ENCODE measurements at regions not wholly inside any gene's neighbourhood (a gene's known extent, or its start where the extent isn't known, plus 50 kb on each side); places are given as distances from the start of the nearest gene placed in this dataset.

DNA sequence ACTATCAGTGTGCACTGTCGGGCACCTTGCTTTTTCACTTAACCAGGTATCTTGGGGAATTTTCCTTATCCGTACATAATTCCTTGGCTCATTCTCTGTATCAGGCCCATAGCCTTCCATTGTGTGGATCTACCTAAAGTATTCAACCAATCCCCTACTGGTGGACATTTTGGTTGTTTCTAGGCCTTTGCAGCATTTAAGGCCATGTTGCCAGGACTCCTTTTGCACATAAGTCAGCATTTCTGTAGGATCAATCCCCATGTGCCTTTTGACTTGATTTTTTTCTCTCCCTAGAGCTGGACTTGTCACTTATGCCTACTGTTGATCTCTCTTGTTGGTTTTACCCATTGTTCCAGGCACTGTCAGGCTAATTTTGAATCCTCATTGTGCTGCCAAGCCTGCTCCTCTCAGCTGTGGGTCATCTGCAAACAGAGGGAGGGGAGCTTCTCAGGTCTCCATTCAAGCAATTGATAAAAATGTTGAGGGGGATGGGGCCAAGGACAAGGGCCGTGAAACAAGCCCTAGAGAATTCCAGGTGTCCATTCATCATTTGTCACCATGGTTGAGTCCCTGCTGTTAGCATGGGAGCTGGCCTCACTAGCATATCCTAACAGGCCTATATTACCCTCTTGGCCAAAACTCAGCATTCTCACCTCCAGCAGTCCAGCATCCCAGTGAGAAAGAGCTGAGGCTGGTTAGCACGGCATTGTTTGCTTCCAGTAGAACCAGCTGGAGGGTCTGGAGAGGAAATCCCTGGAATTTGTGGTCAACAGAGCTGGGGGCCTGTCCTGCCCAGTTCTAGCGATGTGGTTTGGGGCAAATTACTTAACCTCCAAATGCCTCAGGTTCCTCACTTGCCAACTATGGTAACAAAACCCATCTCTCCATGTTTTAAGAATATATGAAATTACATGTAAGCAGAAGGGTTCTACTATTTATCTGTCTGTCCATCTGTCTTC lies 178.4 kb downstream of the MRPL14 start:
- DNase-seq (ENCODE audit: low read depth), result no peak

DNA sequence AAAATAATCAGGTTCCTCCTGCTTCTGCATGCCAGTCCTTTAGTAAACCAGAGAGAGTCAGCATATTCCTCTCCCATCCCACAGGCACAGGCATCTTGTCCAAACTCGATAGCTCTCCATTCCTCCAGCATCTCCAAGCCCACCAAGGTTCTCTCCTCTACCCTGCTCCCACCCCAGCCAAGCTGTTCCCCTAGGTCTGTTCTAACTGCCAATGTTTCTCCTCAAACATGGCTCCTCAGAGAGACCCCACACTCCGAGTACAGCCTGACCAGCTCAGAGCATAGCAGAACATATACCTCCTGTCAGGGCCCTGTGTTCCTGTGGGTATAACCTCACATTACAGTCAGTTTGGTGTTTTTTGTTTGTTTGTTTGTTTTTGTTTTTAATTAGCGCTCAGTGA lies 177.8 kb downstream of the VEGFA start:
- no peak for DNase-seq (ENCODE audit: low read depth)

DNA sequence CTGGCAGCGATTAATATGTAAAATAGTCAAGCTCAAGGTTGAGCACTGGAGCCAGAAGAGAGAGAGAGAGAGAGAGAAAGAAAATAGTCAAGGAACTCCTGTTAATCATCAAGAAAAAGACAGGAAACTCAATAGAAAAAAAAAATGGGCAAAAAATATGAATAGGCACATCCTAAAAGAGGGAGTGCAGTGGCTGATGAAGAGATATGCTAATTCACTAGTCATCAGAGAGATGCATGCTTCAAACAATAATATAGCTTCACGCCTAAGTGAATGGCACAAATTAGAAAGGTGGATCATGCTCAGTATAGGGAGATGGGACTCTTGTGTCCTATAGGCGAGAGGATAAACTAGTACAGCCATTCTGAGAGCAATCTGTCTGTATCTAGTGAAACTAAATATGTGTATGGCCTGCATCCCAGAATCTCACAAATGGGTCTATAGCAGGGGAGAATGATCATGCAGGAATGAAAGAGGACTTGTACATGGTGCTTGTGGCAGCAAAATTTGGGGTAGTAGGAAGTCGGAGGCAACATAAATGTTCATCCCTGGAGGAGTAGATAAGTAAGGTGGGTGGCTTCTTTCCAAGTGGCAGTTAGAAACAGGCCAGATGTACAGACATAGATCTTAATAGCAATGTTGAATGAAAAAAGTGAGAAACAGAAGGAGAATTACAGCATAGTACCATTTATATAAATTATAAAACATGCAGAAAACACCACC lies 176.8 kb downstream of the VEGFA start:
- no peak for DNase-seq (ENCODE audit: low read depth)

DNA sequence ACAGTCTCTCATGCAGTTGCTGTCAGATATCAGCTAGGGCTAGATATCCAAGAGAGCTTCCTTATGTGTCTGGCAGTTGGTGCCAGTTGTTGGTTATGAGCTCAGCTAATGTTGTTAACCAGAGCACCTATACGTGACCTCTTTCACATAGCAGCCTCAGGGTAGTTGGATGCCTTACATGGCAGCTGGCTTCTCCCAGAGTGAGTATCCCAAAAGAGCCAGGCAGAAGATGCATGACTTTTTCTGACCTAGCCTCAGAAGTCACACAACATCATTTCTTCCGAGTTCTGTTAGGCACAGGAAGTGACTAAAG lies 175.7 kb downstream of the VEGFA start:
- DNase-seq (ENCODE audit: low read depth), result no peak

DNA sequence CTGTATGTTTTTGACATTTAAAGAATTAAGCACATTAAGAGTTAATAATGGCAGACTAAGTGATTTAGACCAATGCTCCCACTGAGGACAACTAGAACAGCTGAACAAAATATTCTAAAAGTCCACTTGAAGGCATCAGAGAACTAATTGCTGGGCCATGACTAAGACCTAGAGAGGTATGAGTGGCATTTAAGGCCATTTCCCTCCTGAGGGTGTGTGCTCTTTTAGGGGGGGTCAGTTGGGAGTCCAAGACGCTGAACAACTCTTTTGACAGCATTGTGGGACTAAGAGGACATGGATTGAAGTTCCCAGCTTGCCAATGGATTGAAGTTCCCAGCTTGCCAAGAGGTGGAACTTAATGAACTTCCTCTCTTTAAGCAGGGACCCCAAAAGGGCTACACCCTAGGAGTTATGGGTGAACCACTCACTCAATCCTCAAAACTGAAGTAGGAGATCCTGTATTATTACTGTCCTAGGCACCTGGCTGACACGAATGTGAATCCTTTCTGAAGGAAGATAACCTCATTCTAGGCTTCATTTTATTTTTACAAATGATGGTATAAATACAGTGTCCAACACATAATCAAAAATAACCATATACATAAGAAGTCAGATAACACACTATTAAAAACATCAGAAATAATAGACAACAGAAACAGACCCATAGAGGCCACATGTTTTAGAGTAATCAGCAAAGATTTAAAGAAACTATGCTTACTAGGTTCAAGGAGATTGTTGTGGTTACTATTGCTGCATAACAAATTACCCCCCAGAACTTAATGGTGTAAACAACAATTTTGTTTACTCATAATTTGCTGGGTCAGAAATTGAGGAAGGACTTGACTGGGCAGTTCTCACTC lies 175.1 kb downstream of the VEGFA start:
- DNase-seq (ENCODE audit: low read depth), result no peak

DNA sequence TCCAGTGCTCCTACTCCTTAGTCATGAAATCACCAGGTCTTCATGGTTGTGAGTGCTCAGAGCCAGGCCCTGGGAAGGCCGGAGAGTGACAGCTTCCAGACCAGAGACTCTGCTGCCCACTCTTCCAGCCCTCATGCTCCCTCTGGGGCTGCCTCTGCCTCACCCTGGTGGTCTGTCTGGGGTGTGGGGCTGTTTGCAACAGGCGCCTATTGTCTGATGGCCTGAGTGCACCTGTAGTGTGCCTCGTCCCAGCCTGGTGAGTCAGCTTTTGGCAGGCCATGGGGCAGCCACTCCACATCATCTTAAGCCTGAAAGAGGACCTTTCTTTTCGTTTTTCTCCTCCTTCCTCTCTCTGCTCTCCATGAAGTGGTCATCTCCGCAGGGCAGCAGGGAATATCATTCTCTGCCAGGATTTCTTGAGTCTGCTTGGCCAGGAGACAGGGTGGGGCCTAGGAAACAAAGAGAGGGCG lies 173.8 kb downstream of the VEGFA start:
- no peak for DNase-seq (ENCODE audit: low read depth)

DNA sequence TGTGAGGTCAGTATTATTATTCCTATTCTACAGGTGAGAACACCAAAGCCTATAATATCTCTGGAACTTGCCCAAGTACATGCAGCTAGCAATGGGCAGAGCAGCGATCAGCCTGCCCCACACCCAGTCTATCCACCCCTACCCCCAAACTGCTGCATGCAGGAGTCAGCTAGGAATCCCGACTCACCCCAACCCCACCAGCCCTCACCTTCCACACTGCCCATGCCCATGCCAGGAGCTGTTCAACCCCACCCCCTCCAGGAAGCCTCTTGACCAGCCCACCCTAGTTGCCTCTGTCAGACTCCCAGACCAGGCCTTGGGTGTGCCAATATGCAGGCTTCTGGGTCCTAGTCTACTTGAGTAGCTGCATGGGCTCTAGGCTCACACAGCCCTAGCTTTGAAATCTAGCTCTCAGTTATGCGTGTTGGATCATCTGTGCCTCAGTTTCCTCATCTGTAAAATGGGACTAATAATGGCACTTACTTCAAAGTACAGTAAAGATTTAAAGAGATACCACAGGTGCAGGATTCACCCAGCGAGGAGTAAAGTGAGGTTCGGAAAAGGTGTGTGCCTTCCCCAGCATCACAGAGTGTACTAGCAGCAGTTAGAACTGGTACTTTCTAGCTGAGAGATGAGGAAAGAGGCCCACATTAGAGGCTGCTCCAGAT lies 173.2 kb downstream of the VEGFA start:
- DNase-seq (ENCODE audit: low read depth), result no peak

DNA sequence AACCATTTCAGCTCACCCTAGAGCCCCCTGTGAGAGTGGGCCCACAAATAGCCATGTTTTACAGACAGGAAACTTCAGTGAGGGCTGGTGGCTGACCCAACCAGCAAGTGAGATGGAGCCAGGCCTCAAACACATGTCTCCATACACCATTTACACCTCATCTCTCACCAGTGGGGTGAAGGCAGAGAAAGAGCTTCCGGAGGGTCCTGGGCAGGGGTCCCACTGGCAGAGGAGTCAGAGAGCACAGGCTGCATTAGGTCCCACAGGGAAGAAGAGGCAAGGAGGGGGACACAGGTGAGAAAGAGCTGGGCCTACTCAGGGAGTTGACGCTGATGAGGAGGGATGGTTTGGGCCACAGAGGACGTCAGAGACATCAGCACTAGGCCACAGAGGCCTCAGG lies 172.6 kb downstream of the VEGFA start:
- DNase-seq (ENCODE audit: low read depth), result no peak

DNA sequence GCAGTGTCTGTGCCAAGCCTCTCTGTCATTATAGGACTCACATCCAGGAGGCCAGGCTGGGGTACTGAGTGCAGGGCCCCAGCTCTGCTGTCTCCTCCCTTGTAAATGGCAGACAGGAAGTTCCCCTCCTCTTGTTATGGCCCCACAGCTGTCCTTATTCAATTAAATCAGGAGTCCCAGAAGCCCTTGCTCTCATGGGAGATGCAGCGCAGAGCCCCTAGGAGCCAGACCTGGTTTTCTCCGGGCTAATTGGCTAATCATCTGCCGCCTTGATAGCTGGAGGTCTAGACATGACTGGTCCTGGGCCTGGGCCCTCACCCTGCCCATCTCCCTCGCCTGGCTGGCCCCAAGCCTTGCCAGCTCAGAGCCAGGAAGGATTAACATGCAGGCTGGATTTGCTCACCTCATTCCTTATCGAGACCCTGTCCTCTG lies 172.0 kb downstream of the VEGFA start:
- DNase-seq (ENCODE audit: low read depth), result no peak

DNA sequence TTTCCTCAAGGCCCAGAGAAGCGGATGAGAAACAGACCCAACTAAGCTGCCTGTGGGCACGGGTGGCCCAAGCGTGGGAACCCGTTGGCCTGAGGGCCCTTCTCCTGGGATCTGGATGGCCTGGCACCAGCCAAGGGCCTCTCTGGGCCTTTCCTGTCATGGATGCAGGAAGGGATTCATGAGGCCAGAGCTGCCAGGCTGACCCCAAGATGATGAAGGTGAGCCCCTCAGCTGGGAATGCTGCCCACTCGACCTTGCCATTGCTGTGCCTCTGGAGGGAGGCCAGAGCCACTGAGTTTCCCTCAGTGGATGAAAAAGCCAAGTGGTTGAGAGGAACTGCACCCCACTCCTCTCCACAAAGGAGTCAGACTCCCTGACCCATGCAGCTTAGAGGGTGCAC lies 171.2 kb downstream of the VEGFA start:
- no peak for DNase-seq (ENCODE audit: low read depth)

DNA sequence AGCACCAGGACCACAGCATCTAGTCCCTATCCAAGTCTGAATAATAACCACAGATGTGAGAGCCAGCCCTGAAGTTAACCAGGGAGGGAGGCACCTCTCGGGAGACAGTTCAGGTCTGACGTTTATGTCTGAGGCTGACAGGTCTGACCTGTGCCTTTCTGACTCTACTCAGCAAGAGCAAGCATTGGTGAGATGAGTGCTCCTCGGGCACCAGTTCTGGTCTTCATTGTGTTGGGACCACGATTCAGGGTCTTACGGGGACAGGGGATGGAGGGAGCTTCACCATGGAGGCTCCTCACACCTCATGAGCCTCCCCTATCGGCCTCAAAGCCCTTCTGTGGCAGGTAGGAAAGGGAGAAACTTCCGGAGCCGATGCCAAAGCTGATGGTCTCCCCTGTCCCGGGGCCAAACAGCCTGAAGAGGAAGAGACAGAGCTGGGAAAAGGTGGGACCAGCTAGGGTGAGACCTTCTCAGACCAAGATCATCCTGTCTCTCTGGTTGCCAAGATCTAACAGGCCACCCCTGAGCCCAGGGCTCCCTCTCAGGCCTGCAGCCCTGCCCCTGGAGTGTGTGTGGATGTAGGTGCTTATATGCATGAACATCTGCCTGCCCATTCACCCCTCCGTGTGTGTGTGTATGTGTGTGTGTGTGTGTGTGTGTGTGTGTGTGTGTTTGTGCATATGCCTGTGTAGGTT lies 170.5 kb downstream of the VEGFA start:
- no peak for DNase-seq (ENCODE audit: low read depth)

DNA sequence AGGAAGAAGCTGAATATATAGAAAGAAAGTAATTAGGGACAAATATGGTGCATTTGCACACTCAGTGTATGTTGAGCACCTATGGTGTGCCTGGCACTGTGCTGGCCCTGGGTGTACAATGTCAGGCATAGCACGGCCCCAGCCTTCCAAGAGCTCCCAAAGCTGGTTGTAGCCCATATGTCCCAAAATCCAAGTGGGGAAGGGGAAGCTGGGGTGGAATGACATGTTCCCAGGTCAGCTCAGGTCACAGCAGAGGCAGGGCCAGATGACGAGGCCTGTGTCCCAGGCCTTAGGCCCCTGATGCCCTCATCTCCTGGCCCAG lies 170.0 kb downstream of the VEGFA start:
- no peak for DNase-seq (ENCODE audit: low read depth)

DNA sequence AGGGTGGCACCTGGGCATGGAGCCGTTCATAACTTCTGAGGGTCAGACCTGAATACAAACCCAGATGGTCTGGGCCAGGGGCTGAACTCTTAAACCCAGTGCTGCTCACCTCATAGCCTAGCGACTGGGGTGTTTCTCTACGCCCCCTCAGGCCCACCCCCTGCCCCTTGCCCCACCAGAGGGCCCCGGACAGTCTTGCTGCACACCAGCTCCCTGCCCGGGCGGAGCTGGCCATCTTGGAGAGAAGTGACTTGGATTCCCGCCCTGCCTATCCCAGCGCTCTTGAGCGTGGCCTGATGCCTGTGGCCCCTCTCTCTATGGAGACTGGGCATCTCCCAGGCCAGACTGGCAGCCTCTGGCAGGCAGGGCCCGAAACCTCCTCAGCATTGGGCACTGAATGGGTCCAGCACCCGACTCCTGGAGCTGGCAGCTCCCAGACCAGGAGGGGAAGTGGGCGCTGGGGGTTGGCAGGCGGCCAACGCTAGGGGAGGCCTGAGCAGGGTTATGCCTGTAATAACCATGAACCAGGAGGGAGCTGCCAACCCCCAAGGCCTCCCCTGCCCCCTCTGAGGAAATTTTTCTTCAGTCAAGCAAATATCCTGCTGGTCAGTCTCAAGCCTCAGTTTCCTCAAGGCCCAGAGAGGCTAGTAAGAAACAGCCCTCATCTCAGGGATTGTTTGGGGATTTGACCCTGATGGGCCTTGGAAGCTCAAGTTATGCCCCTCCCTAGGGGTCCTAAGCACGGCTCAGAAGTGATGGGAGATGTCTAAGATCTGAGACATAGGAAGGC lies 169.5 kb downstream of the VEGFA start:
- no peak for DNase-seq (ENCODE audit: low read depth)

DNA sequence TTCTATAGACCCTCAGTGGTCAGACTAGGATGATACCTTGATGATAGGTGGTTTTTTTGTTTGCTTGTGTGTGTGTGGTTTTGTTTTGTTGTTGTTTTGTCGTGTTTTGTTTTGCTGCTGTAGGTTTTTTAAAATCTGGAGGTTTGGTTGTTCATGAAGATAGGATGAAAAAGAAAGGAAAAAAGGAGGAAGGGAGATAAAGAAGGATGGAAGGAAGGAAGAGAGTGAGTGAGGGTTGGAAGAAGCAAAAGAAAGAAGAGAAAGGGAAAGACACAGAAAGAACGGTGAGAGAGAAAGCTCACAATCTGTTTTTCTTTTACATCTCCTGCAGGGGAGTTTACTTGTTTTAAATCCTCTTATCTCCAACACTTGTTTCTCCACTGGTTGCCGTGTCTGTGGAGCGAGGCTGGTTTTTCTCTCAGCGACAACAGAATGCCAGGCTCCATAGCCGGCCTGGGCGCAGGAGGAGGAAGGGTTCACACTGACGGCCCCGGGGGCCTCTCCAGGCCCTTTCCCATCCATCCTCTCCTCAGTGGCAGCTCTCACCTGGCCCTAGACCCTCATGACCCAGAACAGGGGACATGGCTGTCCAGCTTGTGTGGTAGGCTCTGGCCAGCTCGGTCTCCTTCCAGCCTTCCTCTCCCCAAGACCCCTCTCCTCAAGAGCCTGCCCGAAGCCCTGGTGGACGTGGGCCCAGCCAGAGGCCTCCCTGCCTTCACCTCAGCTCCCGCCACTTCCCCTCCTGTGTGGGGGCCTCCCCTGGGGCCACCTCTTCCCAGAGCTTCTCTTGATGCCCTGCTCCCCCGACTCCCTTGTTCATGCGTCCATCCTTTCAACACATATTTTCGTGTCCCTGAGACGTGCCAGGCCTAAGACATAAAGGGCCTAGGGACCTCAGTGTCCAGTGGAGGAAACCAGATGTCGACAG lies 168.4 kb downstream of the VEGFA start:
- no peak for DNase-seq (ENCODE audit: low read depth)

DNA sequence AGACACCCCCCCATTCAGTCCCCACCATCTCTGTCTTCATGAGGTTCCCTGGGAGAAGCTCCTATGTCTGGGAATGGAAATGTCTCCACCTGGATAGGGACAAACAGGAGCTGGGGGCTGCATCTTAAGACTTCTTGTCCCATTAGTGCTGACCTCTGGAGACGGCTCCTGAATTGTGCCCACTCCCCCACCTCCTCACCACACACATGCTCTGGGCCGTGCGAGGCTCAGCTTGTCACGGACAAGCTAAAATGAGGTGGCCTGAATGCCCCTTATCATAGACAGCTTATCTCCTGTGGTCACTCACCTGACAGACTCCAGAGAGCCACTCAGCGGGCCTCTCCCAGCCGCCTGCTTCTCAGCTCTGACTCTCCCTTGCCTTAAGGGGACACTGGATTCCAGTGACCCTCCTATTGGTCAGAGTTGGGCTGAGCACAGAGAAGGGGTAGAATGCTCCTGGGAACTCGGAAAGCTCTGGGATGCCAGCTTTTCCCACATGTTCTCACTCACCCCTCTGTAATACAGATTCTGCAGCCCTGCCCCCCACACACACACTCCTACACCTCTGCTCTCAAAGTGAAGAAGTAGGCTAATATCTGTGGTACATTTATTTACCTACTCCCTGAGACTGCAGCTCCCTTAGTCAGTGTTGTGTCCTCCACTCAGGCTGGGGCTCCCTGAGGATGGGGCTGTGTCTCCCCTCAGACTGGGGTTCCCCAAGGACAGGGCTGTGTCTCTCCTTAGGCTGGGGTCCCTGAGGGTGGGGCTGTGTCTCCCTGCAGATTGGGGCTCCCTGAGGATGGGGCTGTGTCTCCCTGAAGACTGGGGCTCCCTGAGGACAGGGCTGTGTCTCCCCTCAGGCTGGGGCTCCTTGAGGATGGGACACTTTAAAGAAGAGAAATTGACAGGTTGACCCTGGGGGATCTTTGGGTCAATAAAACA lies 167.5 kb downstream of the VEGFA start:
- no peak for DNase-seq (ENCODE audit: low read depth)

DNA sequence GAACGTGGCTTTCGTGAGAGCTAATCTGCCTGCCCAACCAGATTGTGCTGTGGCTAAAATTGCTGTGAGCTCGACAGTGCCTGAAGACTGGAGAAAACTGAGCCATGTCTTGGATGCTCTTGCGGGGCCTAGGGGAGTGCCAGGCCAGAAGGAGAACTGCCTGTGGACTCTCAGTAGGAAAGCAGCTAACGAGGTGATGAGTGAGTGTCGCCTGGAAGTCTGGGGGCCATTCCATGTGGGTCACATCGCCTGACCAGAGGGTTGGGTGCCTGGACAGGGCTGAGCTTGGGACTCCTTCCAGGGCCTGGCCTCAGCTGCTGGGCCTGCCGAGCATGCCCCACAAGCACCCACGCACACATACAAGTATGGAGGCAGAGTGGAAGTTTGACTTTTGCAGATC lies 166.5 kb downstream of the VEGFA start:
- DNase-seq (ENCODE audit: low read depth), result no peak

DNA sequence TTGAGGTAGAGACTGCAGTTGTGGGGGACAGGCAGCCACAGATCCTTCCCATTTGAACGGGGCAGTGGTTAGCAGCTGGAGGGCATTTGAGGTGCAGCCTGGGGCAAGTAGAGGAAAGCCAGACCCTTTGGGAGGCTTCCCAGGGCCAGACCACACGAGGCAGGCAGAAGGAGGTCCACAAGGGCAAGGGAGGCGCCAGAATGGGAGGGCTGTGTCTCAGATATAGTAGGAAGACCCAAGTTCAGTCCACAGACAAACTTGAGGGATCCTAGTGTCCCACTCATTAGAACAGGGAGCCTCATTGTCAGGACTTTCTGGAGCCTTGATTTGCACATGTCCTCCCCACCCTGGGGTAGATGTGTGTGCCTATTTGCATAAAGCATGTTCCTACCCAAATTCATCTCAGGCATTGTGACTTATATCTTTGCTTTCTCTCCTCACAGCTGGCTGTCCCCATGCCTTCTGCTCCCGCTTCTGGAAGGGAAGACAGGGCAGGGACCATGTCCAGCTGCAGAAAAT lies 166.0 kb downstream of the VEGFA start:
- no peak for DNase-seq (ENCODE audit: low read depth)
